Erythroblast (primary cell): ENCODE measurements at regions not wholly inside any gene's neighbourhood (a gene's known extent, or its start where the extent isn't known, plus 50 kb on each side); places are given as distances from the start of the nearest gene placed in this dataset.

Experiments used
- GATA1 ChIP-seq: IDR thresholded peaks from 2 replicates; pipeline ENCODE4 v1.6.1; 2011; ENCODE audit warnings: low read depth, mild to moderate bottlenecking, control low read depth, low read length, moderate library complexity
- POLR2A ChIP-seq: IDR thresholded peaks from 2 replicates; pipeline ENCODE4 v1.6.1; 2011; ENCODE audit warnings: mild to moderate bottlenecking, low read length

GRCh38 chr10:47152861-47153349 is 147.1 kb upstream of the GDF10 start:
- no peak for TF ChIP-seq POLR2A
- TF ChIP-seq GATA1: no peak
